Panc1 (cell line): ENCODE measurements at regions not wholly inside any gene's neighbourhood (a gene's known extent, or its start where the extent isn't known, plus 50 kb on each side); places are given as distances from the start of the nearest gene placed in this dataset.

Source experiments
- CTCF ChIP-seq: fragments of 450-650 bp; IDR thresholded peaks from 2 replicates; pipeline ENCODE4 v1.5.1; 2017; ENCODE audit warnings: mild to moderate bottlenecking
- POLR2AphosphoS5 ChIP-seq: IDR thresholded peaks from 2 replicates; pipeline ENCODE4 v1.6.1; 2012; ENCODE audit warnings: mild to moderate bottlenecking, low read depth, low read length, moderate library complexity
- REST ChIP-seq, 2 experiments: IDR thresholded peaks; 2 replicates each; pipeline ENCODE4 v1.6.1; 2011 to 2012; ENCODE audit warnings: low read depth in 2 of 2, control low read depth in 1 of 2, low read length in 1 of 2, mild to moderate bottlenecking in 1 of 2, moderate library complexity in 1 of 2; ENCODE audit not compliant: insufficient read depth in 1 of 2
- SIN3A ChIP-seq: IDR thresholded peaks from 2 replicates; pipeline ENCODE4 v1.6.1; 2012; ENCODE audit warnings: low read depth, mild to moderate bottlenecking, low read length, moderate library complexity, borderline replicate concordance; ENCODE audit not compliant: insufficient read depth
- TCF7L2 ChIP-seq: IDR thresholded peaks from 2 replicates; pipeline ENCODE4 v1.6.1; 2011; ENCODE audit warnings: mild to moderate bottlenecking, low read depth, low read length, inconsistent platforms

- TF ChIP-seq CTCF (no peak), POLR2AphosphoS5 (no peak), REST (IDR thresholded peaks at IDR 0.05; ENCODE audit: insufficient read depth in 1 of 2, low read depth in 2 of 2, low read length in 1 of 2) (no peak), SIN3A (no peak), TCF7L2 (no peak)
Observed at GRCh38 chr4:185895351-185895750, 83.4 kb upstream of the SORBS2 start.
